ENCODE measurements at regions not wholly inside any gene's neighbourhood (a gene's known extent, or its start where the extent isn't known, plus 50 kb on each side); places are given as distances from the start of the nearest gene placed in this dataset.
"Not testable (repeated sequence)": the region's sequence is repeated elsewhere in the genome, so short reads cannot be mapped to it uniquely, and the experiment has no call there.

DNA sequence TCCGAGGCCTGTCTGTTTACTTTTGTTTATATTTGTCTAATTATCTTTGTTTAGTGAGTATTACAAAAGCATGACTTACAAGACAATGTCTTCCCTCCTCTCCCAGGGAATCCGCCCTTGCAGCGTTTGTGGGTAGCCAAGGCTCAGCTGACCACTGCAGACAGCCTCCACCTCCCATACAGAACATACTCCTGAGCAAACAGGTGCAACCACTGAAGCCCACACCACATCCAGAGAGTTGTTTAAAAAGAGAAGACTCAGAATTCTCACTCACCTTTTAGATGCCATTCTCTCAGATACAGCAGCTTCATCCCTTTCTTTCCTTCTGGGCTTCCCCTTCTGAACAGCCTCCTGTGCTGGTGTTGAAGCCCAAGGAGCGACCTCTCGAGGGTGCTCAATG, 103.5 kb upstream of the TMPRSS2 start:
- Mint-ChIP-seq H3K36me3 (no peaks in the 10 kb centered on the region), H3K9me3 (no peaks in the 10 kb centered on the region), H3K4me1 (no peaks in the 10 kb centered on the region), H3K4me3 (no peak overlapping the region), H3K27ac (no peak overlapping the region), H3K27me3 (peaks cover 41% of the 10 kb centered on the region)
- CTCF ChIA-PET: interaction anchor here (0.9 to 3.5 kb wide), 8 partner anchors 30 to 507 kb away, joined by 3 to 18 read pairs (median 9); no protein-coding TSS in a partner anchor
- DNase-seq: no peak

GRCh38 chr21:41610840-41611115, 102.8 kb upstream of the TMPRSS2 start:
- not testable (repeated sequence) for H3K27ac Mint-ChIP-seq, H3K4me1 Mint-ChIP-seq

DNA sequence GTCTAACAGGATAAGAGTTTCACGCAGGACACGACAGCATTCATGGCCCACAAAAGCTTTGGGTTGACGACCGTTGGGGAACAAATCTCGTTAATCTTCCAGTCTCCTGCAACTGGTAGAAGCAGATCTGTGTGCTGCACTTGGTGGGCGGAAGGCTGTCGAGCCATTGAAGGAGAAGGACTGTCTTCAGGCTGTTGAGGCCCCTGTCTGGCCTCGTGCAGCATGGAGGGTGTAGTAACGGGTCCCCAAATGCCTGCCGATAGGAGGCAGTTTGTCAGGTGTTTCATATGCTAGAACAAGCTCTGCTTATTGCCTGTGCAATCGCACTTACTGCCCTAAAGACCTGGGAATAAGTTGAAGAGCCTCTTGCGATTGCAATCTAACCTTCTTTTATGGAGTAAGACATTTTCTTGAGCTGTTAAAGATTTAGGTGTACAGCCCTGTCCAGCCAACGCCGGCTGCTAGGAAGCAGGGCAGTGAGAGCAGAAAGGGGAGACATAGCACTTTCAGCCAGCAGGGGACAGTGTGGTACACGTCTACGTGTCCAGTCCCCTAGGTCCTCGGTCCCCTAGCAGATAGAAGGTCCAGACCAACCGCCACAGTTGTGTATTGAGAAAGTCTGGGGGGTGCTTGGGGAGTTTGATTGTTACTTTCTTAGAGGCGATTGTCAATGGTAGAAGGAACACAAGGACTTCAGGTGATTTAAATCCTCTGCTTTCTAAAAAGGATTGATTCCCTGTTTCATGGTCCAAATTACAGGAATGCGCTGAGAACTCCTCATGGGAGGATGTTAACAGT, 102.3 kb upstream of the TMPRSS2 start:
- DNase-seq: peak; percentile 41
- no peaks in the 10 kb centered on the region for H3K9me3 Mint-ChIP-seq
- no peaks in the 10 kb centered on the region for H3K4me1 Mint-ChIP-seq
- H3K36me3 Mint-ChIP-seq: no peaks in the 10 kb centered on the region
- H3K4me3 Mint-ChIP-seq: no peak overlapping the region
- CTCF ChIA-PET: interaction anchor here (0.9 to 1.3 kb wide), 4 partner anchors 11 to 327 kb away, joined by 3 to 5 read pairs (median 4); no protein-coding TSS in a partner anchor
- H3K27me3 Mint-ChIP-seq: peaks cover 37% of the 10 kb centered on the region
- H3K27ac Mint-ChIP-seq: no peak overlapping the region

More at GRCh38 chr21:41610840-41611115, 102.8 kb upstream of the TMPRSS2 start:
- not testable (repeated sequence) for H3K36me3 Mint-ChIP-seq, H3K9me3 Mint-ChIP-seq, H3K4me3 Mint-ChIP-seq, DNase-seq
- CTCF ChIA-PET: interaction anchor here (1.0 to 2.9 kb wide), 4 partner anchors 146 to 497 kb away, joined by 3 to 13 read pairs (median 4); no protein-coding TSS in a partner anchor
- peaks cover 37% of the 10 kb centered on the region for H3K27me3 Mint-ChIP-seq

- no peaks in the 10 kb centered on the region for H3K36me3 Mint-ChIP-seq
- no peaks in the 10 kb centered on the region for H3K9me3 Mint-ChIP-seq
- H3K4me1 Mint-ChIP-seq: no peaks in the 10 kb centered on the region
- no peak overlapping the region for H3K4me3 Mint-ChIP-seq
- H3K27me3 Mint-ChIP-seq: peaks cover 24% of the 10 kb centered on the region
- CTCF ChIA-PET: no interaction called here
- no peak for DNase-seq
- H3K27ac Mint-ChIP-seq: no peak overlapping the region
These were observed 98.7 kb upstream of the TMPRSS2 start for GRCh38 chr21:41606706-41607105.

DNA sequence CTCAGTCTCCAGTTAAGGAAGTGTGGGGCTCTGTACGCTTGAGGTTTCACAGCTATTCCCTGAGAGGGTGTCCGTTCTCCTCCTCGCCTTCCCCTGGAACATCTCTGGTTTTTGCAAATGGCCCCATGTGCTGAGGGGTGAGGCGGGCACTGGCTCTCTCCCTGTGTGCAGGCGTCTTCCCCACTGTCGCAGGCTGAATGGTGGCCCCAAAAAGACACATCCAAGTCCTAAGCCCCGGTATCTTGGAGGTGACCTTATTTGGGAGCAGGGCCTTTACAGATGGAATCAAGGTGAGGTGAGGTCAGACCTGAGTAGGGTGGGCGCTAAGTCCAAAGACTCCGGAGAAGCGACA, 98.0 kb upstream of the TMPRSS2 start:
- no peak overlapping the region for H3K27ac Mint-ChIP-seq
- CTCF ChIA-PET: no interaction called here
- no peak for DNase-seq
- no peak overlapping the region for H3K4me3 Mint-ChIP-seq
- H3K9me3 Mint-ChIP-seq: no peaks in the 10 kb centered on the region
- no peaks in the 10 kb centered on the region for H3K4me1 Mint-ChIP-seq
- peaks cover 19% of the 10 kb centered on the region for H3K27me3 Mint-ChIP-seq
- H3K36me3 Mint-ChIP-seq: no peaks in the 10 kb centered on the region

GRCh38 chr21:41605178-41605933, 97.4 kb upstream of the TMPRSS2 start:
- Mint-ChIP-seq H3K36me3 (no peaks in the 10 kb centered on the region), H3K4me1 (no peaks in the 10 kb centered on the region), H3K9me3 (no peaks in the 10 kb centered on the region), H3K27me3 (peaks cover 14% of the 10 kb centered on the region), H3K4me3 (no peak overlapping the region), H3K27ac (no peak overlapping the region)
- DNase-seq: no peak
- CTCF ChIA-PET: interaction anchor here (1.0 kb wide), 1 partner anchor 12 kb away, joined by 4 read pairs; no protein-coding TSS in a partner anchor

DNA sequence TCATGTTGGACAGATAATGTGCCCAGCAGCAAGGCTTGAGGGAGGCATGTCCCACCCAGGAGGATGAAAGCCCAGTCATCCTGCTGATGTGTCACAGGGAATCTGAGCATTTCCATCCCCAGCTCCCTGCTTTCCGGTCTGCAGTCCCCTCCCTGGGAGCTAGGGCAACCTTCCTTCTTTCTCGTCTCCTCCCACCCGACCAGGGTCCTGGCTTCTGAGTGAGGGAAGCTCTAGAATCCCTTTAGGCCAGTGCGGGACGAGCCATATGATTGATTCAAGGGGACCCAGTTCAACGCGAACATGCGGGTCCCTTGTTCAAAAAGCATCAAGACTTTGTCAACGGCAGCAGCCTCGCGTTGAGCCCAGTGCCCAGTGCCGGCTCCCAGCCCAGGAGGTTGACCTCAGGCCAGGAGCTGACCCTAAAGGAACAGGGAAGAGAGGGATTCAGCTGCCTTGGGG, 96.7 kb upstream of the TMPRSS2 start:
- H3K27ac Mint-ChIP-seq: no peak overlapping the region
- no peak for DNase-seq
- no peaks in the 10 kb centered on the region for H3K4me1 Mint-ChIP-seq
- CTCF ChIA-PET: interaction anchor here (1.0 kb wide), 1 partner anchor 13 kb away, joined by 4 read pairs; no protein-coding TSS in a partner anchor
- H3K36me3 Mint-ChIP-seq: no peaks in the 10 kb centered on the region
- H3K27me3 Mint-ChIP-seq: peaks cover 12% of the 10 kb centered on the region
- H3K4me3 Mint-ChIP-seq: no peak overlapping the region
- H3K9me3 Mint-ChIP-seq: no peaks in the 10 kb centered on the region

GRCh38 chr21:41603476-41603875, 95.5 kb upstream of the TMPRSS2 start:
- Mint-ChIP-seq H3K9me3 (no peaks in the 10 kb centered on the region), H3K4me3 (no peak overlapping the region), H3K36me3 (no peaks in the 10 kb centered on the region), H3K27ac (no peak overlapping the region), H3K27me3 (peaks cover 19% of the 10 kb centered on the region), H3K4me1 (no peaks in the 10 kb centered on the region)
- no peak for DNase-seq
- CTCF ChIA-PET: no interaction called here

DNA sequence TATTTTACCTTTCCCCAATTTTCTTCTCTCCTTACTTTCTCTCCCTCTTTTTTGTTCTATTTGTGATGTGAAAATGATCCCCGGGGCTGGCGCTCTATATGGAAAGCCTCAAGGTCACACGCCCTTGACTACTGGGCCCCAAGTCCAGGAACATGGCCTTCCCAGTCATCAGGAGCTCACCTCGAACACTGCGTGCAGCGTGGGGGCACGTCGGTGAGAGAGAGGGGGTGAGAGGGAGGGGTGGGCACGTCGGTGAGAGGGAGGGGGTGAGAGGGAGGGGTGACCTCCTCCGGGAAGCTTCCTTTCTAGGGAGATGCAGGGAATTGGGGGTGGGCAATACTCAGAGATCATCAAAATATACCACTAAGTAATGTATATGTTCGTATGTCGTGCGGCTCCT, 94.6 kb upstream of the TMPRSS2 start:
- peaks cover 25% of the 10 kb centered on the region for H3K27me3 Mint-ChIP-seq
- H3K27ac Mint-ChIP-seq: no peak overlapping the region
- no peaks in the 10 kb centered on the region for H3K4me1 Mint-ChIP-seq
- DNase-seq: no peak
- no peaks in the 10 kb centered on the region for H3K36me3 Mint-ChIP-seq
- H3K4me3 Mint-ChIP-seq: no peak overlapping the region
- CTCF ChIA-PET: no interaction called here
- no peaks in the 10 kb centered on the region for H3K9me3 Mint-ChIP-seq

GRCh38 chr21:41601573-41602368, 93.8 kb upstream of the TMPRSS2 start:
- CTCF ChIA-PET: no interaction called here
- Mint-ChIP-seq H3K4me1 (no peaks in the 10 kb centered on the region), H3K27ac (no peak overlapping the region), H3K9me3 (no peaks in the 10 kb centered on the region), H3K36me3 (no peaks in the 10 kb centered on the region), H3K27me3 (peaks cover 25% of the 10 kb centered on the region), H3K4me3 (no peak overlapping the region)
- no peak for DNase-seq

GRCh38 chr21:41600961-41601572, 93.1 kb upstream of the TMPRSS2 start:
- no peak for DNase-seq
- CTCF ChIA-PET: interaction anchor here (1.0 kb wide), 1 partner anchor 12 kb away, joined by 5 read pairs; no protein-coding TSS in a partner anchor
- no peaks in the 10 kb centered on the region for H3K4me1 Mint-ChIP-seq
- H3K27me3 Mint-ChIP-seq: peaks cover 25% of the 10 kb centered on the region
- H3K9me3 Mint-ChIP-seq: no peaks in the 10 kb centered on the region
- no peaks in the 10 kb centered on the region for H3K36me3 Mint-ChIP-seq
- no peak overlapping the region for H3K27ac Mint-ChIP-seq
- no peak overlapping the region for H3K4me3 Mint-ChIP-seq

DNA sequence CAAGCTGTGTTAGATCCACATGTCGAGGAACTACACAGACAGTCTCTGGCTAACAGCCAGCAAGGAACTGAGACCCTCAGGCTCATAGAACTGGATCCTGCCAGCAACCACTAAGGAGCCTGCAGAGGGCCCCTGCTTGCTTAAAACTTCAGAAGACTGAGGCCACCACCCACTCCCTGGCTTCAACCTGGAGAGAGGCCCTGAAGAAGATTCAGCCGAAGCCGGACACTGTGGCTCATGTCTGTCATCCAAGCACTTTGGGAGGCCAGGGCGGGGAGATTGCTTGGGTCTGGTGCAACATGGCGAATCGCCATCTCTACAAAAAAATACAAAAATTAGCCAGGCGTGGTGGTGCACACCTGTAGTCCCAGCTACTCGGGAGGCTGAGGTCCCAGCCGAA, 92.6 kb upstream of the TMPRSS2 start:
- no peak overlapping the region for H3K27ac Mint-ChIP-seq
- H3K4me3 Mint-ChIP-seq: no peak overlapping the region
- peaks cover 25% of the 10 kb centered on the region for H3K27me3 Mint-ChIP-seq

DNA sequence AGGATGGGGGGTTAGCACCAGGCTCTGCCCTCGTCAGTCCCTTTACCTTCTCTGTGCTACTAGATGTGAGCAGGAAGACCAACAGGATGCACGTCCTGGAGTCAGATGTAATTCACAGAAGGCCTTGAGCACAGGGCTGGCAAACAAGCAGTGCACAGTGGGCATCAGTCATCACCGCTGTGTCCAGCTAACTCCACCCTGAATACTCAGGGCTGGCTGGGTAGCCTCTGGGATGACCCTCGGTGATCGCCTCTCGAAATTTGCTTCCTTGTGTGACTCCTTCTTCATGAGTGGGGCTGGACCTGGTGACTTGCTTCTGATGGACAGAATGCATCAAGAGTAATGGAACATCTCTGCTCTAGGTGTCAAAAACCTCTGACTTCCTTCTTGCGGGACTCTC, 92.2 kb upstream of the TMPRSS2 start:
- no peak for DNase-seq
- H3K27me3 Mint-ChIP-seq: peaks cover 25% of the 10 kb centered on the region
- CTCF ChIA-PET: interaction anchor here (1.0 kb wide), 1 partner anchor 13 kb away, joined by 5 read pairs; no protein-coding TSS in a partner anchor

More for the DNA sequence above, 92.6 kb upstream of the TMPRSS2 start:
- Mint-ChIP-seq H3K9me3 (no peaks in the 10 kb centered on the region), H3K4me1 (no peaks in the 10 kb centered on the region), H3K36me3 (no peaks in the 10 kb centered on the region)
- CTCF ChIA-PET: interaction anchor here (1.0 kb wide), 1 partner anchor 12 kb away, joined by 5 read pairs; no protein-coding TSS in a partner anchor
- no peak for DNase-seq

More for the DNA sequence above, 92.2 kb upstream of the TMPRSS2 start:
- no peaks in the 10 kb centered on the region for H3K4me1 Mint-ChIP-seq
- H3K36me3 Mint-ChIP-seq: no peaks in the 10 kb centered on the region
- H3K4me3 Mint-ChIP-seq: no peak overlapping the region
- H3K27ac Mint-ChIP-seq: no peak overlapping the region
- H3K9me3 Mint-ChIP-seq: no peaks in the 10 kb centered on the region

All from activated naive CD4-positive, alpha-beta T cell treated with anti-CD3 and anti-CD28 coated beads, Interleukin-2, amount 10 ng/mL, durations not matched to agents 7 days and 5 days (primary cell).